HFF-Myc (cell line): ENCODE measurements at regions not wholly inside any gene's neighbourhood (a gene's known extent, or its start where the extent isn't known, plus 50 kb on each side); places are given as distances from the start of the nearest gene placed in this dataset.
A peak's percentile ranks its signal among the peaks of the same experiment; 100 is the strongest.

Source experiments
- DNase-seq: peaks from one replicate; pipeline ENCODE4 v3.0.0-alpha.2; 2011; ENCODE audit warnings: low read depth; ENCODE audit errors: extremely low read depth
- H3K4me3 ChIP-seq: replicated peaks from 2 replicates; pipeline ENCODE4 v1.5.1; 2011; ENCODE audit warnings: low read depth, mild to moderate bottlenecking, control low read depth, low read length
- TF ChIP-seq, protein P1 (sequence below): IDR thresholded peaks from 2 replicates; pipeline ENCODE4 v1.5.1; 2012; ENCODE audit warnings: mild to moderate bottlenecking, low read depth, low read length, control low read depth; ENCODE audit errors: missing control alignments

GRCh38 chr13:108496362-108497210 lies 132.8 kb upstream of the MYO16 start:
- TF ChIP-seq, protein P1, sequence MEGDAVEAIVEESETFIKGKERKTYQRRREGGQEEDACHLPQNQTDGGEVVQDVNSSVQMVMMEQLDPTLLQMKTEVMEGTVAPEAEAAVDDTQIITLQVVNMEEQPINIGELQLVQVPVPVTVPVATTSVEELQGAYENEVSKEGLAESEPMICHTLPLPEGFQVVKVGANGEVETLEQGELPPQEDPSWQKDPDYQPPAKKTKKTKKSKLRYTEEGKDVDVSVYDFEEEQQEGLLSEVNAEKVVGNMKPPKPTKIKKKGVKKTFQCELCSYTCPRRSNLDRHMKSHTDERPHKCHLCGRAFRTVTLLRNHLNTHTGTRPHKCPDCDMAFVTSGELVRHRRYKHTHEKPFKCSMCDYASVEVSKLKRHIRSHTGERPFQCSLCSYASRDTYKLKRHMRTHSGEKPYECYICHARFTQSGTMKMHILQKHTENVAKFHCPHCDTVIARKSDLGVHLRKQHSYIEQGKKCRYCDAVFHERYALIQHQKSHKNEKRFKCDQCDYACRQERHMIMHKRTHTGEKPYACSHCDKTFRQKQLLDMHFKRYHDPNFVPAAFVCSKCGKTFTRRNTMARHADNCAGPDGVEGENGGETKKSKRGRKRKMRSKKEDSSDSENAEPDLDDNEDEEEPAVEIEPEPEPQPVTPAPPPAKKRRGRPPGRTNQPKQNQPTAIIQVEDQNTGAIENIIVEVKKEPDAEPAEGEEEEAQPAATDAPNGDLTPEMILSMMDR = no peak
- H3K4me3 ChIP-seq = no peak overlapping the region
- no peak for DNase-seq

DNA sequence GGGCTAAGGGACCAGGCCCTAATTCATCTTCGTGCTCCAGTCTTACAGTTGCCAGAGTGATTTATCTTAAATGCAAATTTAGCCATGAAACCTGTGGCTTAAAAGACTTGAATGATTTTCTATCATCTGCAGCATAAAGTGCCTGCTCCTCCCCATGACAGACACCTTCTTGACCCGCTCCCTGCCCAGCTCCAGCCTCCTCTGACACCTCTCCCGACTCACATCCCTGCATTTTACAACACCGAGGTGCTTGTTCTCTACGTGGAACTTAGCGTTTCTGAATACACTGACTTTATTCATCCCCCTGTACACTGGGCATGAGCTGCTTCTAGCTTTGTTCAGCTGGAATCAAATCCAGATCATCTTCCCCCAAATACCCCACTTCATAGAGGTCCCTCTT lies 128.7 kb upstream of the MYO16 start:
- no peak for DNase-seq
- TF ChIP-seq, protein P1 = no peak
- no peak overlapping the region for H3K4me3 ChIP-seq

DNA sequence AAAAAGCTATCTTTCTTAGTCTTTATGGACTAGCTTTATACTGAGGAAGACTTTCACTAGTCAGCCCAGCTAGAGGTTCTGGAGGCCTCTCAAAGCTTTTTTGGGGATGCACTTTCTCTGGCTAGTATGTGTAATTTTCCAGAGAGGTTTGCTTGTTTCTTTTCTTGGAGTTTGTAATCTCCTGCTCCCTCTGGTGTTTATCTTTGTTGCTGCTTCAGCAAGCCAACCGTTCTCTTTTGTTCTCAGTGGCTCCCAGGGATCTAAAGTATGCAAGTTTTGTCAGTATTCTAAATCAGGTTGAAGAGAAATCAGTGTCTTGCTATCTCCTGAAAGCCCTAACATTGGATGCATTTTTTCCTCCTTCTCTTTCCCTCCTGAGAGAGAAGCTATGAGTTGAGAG lies 121.1 kb upstream of the MYO16 start:
- no peak for DNase-seq
- no peak overlapping the region for H3K4me3 ChIP-seq
- TF ChIP-seq, protein P1 = peak; percentile 41

DNA sequence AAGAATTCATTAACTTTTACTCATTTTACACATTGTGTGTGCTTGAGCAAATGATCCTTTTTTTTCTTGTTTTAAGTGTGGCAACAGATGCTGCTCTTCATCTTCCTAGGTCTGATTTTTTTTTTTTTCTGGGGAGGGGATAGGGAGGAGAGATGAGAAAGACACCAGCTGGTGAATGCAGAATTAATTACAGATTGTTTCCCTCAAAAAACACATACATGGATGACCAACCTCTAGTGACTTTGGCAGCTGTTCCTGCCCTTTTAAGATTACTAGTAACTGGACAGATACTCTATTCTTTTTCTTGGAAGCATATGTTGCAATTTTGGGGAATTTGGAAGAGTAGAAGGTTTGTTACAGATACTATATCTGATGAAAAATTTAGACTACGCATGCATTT lies 103.6 kb upstream of the MYO16 start:
- TF ChIP-seq, protein P1 = no peak
- no peak overlapping the region for H3K4me3 ChIP-seq
- no peak for DNase-seq

DNA sequence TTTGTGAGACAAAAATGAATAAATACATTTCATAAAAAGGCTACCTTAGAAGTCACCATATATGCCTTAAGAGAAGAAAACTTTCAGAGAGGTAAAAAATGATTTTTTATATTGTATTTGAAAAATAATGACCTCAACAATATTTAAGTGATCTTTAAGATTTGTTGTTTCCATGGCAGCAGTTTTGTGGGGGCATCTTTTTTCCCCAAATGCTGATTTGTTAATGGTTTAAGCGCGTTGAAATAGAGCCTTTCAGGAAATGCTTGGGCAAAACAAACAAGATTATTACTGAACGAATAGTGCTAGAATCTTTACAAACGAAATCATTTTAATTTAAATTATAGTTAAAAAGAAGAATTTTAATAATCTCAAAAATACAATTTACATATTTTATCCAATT lies 103.1 kb upstream of the MYO16 start:
- TF ChIP-seq, protein P1 = no peak
- no peak for DNase-seq
- no peak overlapping the region for H3K4me3 ChIP-seq

DNA sequence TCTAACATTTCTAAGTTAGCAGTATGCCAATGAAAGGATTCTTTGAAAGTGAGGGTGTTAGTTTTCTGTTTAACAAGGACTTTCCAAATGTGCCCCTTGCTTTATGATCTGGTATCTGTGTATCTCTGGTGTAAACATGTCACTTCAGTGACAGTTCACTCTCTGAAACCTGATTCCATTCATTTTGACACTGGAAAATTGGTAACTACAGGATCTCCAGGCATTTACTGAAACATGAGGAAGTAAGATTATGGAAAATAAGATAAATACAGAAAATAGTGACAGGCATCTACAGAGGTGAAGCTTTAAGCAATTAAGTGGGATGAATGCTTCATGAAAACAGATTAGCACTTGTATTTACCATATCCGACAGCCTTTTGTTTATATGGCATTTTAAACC lies 101.6 kb upstream of the MYO16 start:
- no peak for DNase-seq
- TF ChIP-seq, protein P1 = no peak
- H3K4me3 ChIP-seq = no peak overlapping the region
